Caco-2 (cell line): ENCODE measurements at regions not wholly inside any gene's neighbourhood (a gene's known extent, or its start where the extent isn't known, plus 50 kb on each side); places are given as distances from the start of the nearest gene placed in this dataset.

ENCODE experiments used
- BruUV-seq: library from RNA; stranded (reverse); fragments of 400-500 nt; replicated peaks from 2 replicates; lab custom pipeline; 2021; lab: Mats Ljungman, UMichigan
- CTCF ChIA-PET: fragments of 300-600 bp; sonication (Branson Sonifier 250); formaldehyde crosslinking; loops from one replicate; lab custom pipeline; 2022; ENCODE audit warnings: antibody characterized with exemption; lab: Charles Lee
- POLR2A ChIA-PET: fragments of 300-600 bp; sonication (Branson Sonifier 250); formaldehyde crosslinking; loops from one replicate; lab custom pipeline; 2022; ENCODE audit warnings: antibody characterized with exemption; lab: Charles Lee
- DNase-seq, 2 experiments: peaks; one replicate each; pipeline versions ENCODE4 v3.0.0 to v3.0.0-alpha.2; 2020 to 2022
- H3K27me3 ChIP-seq: replicated peaks from 2 replicates; pipeline ENCODE4 v1.6.0; 2011; ENCODE audit warnings: low read length; ENCODE audit not compliant: control insufficient read depth, insufficient read depth
- H3K36me3 ChIP-seq: 2 replicates; pipeline ENCODE4 v1.5.1; 2011; ENCODE audit warnings: low read length; ENCODE audit not compliant: control insufficient read depth, insufficient read depth
- H3K4me1 ChIP-seq: fragments of 250-450 bp; sonication (Bioruptor Pico); 2 replicates; pipeline ENCODE4 v1.5.1; 2020; ENCODE audit warnings: mild to moderate bottlenecking
- H3K4me3 ChIP-seq: 2 replicates; pipeline ENCODE4 v1.5.1; 2011; ENCODE audit warnings: low read depth, mild to moderate bottlenecking, control low read depth, low read length
- H3K9me3 ChIP-seq: fragments of 250-450 bp; sonication (Bioruptor Pico); 2 replicates; pipeline ENCODE4 v1.5.1; 2020; ENCODE audit warnings: mild to moderate bottlenecking, moderate library complexity
- H3K27ac Mint-ChIP-seq: one replicate; pipeline ENCODE4 v1.8.0; 2022; ENCODE audit warnings: mixed read lengths; ENCODE audit not compliant: unreplicated experiment
- H3K27me3 Mint-ChIP-seq: one replicate; pipeline ENCODE4 v1.8.0; 2022; ENCODE audit warnings: mixed read lengths; ENCODE audit not compliant: insufficient read depth, unreplicated experiment
- H3K36me3 Mint-ChIP-seq: one replicate; pipeline ENCODE4 v1.8.0; 2022; ENCODE audit warnings: mild to moderate bottlenecking, mixed read lengths; ENCODE audit not compliant: insufficient read depth, unreplicated experiment
- H3K4me1 Mint-ChIP-seq: one replicate; pipeline ENCODE4 v1.8.0; 2022; ENCODE audit warnings: low read depth, mixed read lengths; ENCODE audit not compliant: unreplicated experiment
- H3K4me3 Mint-ChIP-seq: one replicate; pipeline ENCODE4 v1.8.0; 2022; ENCODE audit warnings: mild to moderate bottlenecking, moderate library complexity, mixed read lengths; ENCODE audit not compliant: unreplicated experiment
- H3K9me3 Mint-ChIP-seq: one replicate; pipeline ENCODE4 v1.8.0; 2022; ENCODE audit warnings: mixed read lengths; ENCODE audit not compliant: unreplicated experiment
- intact Hi-C: fragments of 100-400 bp; cut with micrococcal nuclease; formaldehyde crosslinking; loops from one replicate; pipeline ENCODE4 v1.10.0; 2022; ENCODE audit not compliant: unreplicated experiment
- TF ChIP-seq, protein P1 (sequence below), 2 experiments: fragments of 200-600 bp in 1 of 2; IDR thresholded peaks; 1 replicate in 1 of 2; 2 replicates in 1 of 2; pipeline versions ENCODE4 v1.5.1 to v1.8.0; 2011 to 2022; ENCODE audit warnings: antibody characterized with exemption in 1 of 2, control low read depth in 1 of 2, inconsistent platforms in 1 of 2, low read depth in 1 of 2, low read length in 1 of 2, mild to moderate bottlenecking in 1 of 2, moderate library complexity in 1 of 2; ENCODE audit not compliant: insufficient read depth in 1 of 2, severe bottlenecking in 1 of 2, unreplicated experiment in 1 of 2

DNA sequence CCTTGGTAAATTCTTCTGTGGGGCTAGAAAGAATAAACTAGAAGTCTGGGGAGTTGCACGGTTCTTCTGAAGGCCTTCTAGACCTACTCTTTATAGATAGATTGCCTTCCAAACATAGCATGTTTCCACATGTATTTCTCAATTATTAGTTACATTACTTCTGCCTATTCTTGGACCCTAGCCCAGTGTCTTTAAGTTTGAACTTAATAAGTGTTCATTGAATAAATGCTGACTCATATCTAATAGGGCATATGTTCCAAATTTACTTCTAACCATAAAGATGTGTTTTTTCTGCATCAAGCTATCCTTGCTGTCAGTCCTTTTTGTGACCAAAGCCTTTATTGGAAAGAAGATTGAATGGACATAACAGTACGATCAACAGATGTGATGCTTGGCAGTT lies 503.6 kb upstream of the ZFP42 start:
- CTCF ChIA-PET = no interaction called here
- Histone ChIP-seq H3K4me1 (no peaks in the 10 kb centered on the region), H3K9me3 (no peaks in the 10 kb centered on the region), H3K36me3 (no peaks in the 10 kb centered on the region), H3K4me3 (no peak overlapping the region), H3K27me3 (no peaks in the 10 kb centered on the region)
- H3K36me3 Mint-ChIP-seq = no peaks in the 10 kb centered on the region
- H3K9me3 Mint-ChIP-seq = no peaks in the 10 kb centered on the region
- POLR2A ChIA-PET = no interaction called here
- TF ChIP-seq, protein P1, sequence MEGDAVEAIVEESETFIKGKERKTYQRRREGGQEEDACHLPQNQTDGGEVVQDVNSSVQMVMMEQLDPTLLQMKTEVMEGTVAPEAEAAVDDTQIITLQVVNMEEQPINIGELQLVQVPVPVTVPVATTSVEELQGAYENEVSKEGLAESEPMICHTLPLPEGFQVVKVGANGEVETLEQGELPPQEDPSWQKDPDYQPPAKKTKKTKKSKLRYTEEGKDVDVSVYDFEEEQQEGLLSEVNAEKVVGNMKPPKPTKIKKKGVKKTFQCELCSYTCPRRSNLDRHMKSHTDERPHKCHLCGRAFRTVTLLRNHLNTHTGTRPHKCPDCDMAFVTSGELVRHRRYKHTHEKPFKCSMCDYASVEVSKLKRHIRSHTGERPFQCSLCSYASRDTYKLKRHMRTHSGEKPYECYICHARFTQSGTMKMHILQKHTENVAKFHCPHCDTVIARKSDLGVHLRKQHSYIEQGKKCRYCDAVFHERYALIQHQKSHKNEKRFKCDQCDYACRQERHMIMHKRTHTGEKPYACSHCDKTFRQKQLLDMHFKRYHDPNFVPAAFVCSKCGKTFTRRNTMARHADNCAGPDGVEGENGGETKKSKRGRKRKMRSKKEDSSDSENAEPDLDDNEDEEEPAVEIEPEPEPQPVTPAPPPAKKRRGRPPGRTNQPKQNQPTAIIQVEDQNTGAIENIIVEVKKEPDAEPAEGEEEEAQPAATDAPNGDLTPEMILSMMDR (IDR thresholded peaks at IDR 0.05; ENCODE audit: insufficient read depth in 1 of 2, low read depth in 1 of 2, low read length in 1 of 2, severe bottlenecking in 1 of 2, unreplicated experiment in 1 of 2) = no peak
- intact Hi-C loops = no loop called here
- H3K27me3 Mint-ChIP-seq = no peaks in the 10 kb centered on the region
- no TSS peak for BruUV-seq
- no peak overlapping the region for H3K4me3 Mint-ChIP-seq
- no peak for DNase-seq
- no peaks in the 10 kb centered on the region for H3K4me1 Mint-ChIP-seq
- no peak overlapping the region for H3K27ac Mint-ChIP-seq

DNA sequence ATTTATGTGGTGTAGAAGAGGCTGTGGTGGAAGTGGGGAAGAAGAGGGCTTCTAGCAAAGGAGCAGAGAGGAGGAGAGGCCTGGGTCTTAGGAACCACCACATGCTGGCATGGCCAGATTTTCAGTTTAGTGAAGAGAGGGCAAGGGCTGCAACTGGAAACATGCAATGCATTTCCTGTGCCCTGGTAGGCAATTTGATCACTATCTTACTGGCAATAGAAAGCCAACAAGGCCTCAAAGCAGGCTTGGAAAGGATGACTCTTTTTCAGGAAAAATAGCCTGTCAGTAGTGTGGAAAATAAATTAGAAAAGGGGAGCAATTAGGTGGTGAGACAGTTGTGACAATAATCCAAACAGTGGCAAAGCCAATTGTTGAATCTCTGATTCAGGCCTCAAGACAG lies 501.9 kb upstream of the ZFP42 start:
- H3K9me3 Mint-ChIP-seq = no peaks in the 10 kb centered on the region
- TF ChIP-seq, protein P1 (IDR thresholded peaks at IDR 0.05; ENCODE audit: insufficient read depth in 1 of 2, low read depth in 1 of 2, low read length in 1 of 2, severe bottlenecking in 1 of 2, unreplicated experiment in 1 of 2) = no peak
- Histone ChIP-seq H3K27me3 (no peaks in the 10 kb centered on the region), H3K4me3 (no peak overlapping the region), H3K4me1 (no peaks in the 10 kb centered on the region), H3K36me3 (no peaks in the 10 kb centered on the region), H3K9me3 (no peaks in the 10 kb centered on the region)
- no peak for DNase-seq
- intact Hi-C loops = no loop called here
- H3K27me3 Mint-ChIP-seq = no peaks in the 10 kb centered on the region
- CTCF ChIA-PET = no interaction called here
- H3K27ac Mint-ChIP-seq = no peak overlapping the region
- POLR2A ChIA-PET = no interaction called here
- BruUV-seq = no TSS peak
- H3K4me1 Mint-ChIP-seq = no peaks in the 10 kb centered on the region
- no peak overlapping the region for H3K4me3 Mint-ChIP-seq
- H3K36me3 Mint-ChIP-seq = no peaks in the 10 kb centered on the region

DNA sequence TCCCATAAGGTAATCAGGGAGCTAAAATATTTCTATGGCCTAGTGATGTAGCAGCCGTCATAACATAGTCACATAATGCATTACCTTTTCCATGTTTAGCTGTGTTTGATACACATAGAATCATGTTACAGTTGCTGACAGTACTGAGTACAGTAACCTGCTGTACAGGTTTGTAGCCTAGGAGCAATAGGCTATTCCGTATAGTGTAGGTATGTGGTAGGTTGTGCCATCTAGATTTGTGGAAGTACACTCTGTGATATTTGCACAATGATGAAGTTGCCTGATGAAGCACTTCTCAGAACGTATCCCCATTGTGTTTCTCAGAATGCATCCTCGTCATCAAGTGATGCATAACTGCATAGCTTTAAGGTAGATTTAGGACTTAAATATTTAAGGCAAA lies 495.6 kb upstream of the ZFP42 start:
- no peaks in the 10 kb centered on the region for H3K4me1 Mint-ChIP-seq
- DNase-seq = no peak
- no peaks in the 10 kb centered on the region for H3K36me3 Mint-ChIP-seq
- H3K4me1 ChIP-seq = no peaks in the 10 kb centered on the region
- H3K27ac Mint-ChIP-seq = no peak overlapping the region
- BruUV-seq = no TSS peak
- intact Hi-C loops = no loop called here
- no peaks in the 10 kb centered on the region for H3K27me3 ChIP-seq
- H3K9me3 ChIP-seq = no peaks in the 10 kb centered on the region
- ChIA-PET POLR2A (no interaction called here), CTCF (no interaction called here)
- TF ChIP-seq, protein P1 (IDR thresholded peaks at IDR 0.05; ENCODE audit: insufficient read depth in 1 of 2, low read depth in 1 of 2, low read length in 1 of 2, severe bottlenecking in 1 of 2, unreplicated experiment in 1 of 2) = no peak
- H3K36me3 ChIP-seq = no peaks in the 10 kb centered on the region
- H3K27me3 Mint-ChIP-seq = peaks cover 7% of the 10 kb centered on the region
- H3K4me3 ChIP-seq = no peak overlapping the region
- no peak overlapping the region for H3K4me3 Mint-ChIP-seq
- H3K9me3 Mint-ChIP-seq = no peaks in the 10 kb centered on the region
